Psoas muscle (tissue), 7 donors: ENCODE measurements at regions not wholly inside any gene's neighbourhood (a gene's known extent, or its start where the extent isn't known, plus 50 kb on each side); places are given as distances from the start of the nearest gene placed in this dataset.

ENCODE experiments used
- ATAC-seq, 4 donors: fragments of 200-7000 bp; cut with Tn5 transposase; one replicate each; pipeline ENCODE4 v1.9.1; 2020; ENCODE audit warnings: moderate library complexity in 3 of 4, mild to moderate bottlenecking in 2 of 4
- DNase-seq, 2 donors: peaks; one replicate each; pipeline ENCODE4 v3.0.0-alpha.2; 2020
- H3K27ac ChIP-seq: fragments of 200-600 bp; one replicate; pipeline ENCODE4 v1.8.0; 2022
- H3K27me3 ChIP-seq, 3 donors: fragments of 200-600 bp in 1 of 3; one replicate each; pipeline versions ENCODE4 v1.6.1 to v1.8.0; 2013 to 2022; ENCODE audit warnings: low read length in 2 of 3, mild to moderate bottlenecking in 2 of 3, moderate library complexity in 1 of 3; ENCODE audit not compliant: insufficient read depth in 3 of 3
- H3K36me3 ChIP-seq, 2 donors: fragments of 200-600 bp in 1 of 2; one replicate each; pipeline versions ENCODE4 v1.6.1 to v1.8.0; 2013 to 2022; ENCODE audit warnings: low read depth in 1 of 2, mild to moderate bottlenecking in 1 of 2, moderate library complexity in 1 of 2; ENCODE audit not compliant: insufficient read depth in 1 of 2
- H3K4me1 ChIP-seq: fragments of 200-600 bp; one replicate; pipeline ENCODE4 v1.8.0; 2022
- H3K4me3 ChIP-seq: fragments of 200-600 bp; one replicate; pipeline ENCODE4 v1.8.0; 2022; ENCODE audit warnings: mild to moderate bottlenecking
- H3K9me3 ChIP-seq: fragments of 200-600 bp; one replicate; pipeline ENCODE4 v1.8.0; 2022
- CTCF ChIP-seq: fragments of 200-600 bp; IDR thresholded peaks from one replicate; pipeline ENCODE4 v1.8.0; 2022; ENCODE audit warnings: antibody characterized with exemption
- WGBS, 3 donors: extraction: QIAGEN DNeasy Blood & Tissue Kit; methylation state at CpG; one replicate each; pipeline versions ENCODE4 v1.1.6 to v1.1.7; 2013; 5-methylcytosine and 5-hydroxymethylcytosine counted together
- intact Hi-C, 2 donors: fragments of 100-400 bp; cut with DNase I; formaldehyde crosslinking; loops; one replicate each; pipeline versions ENCODE4 v1.11.0 to v1.14.2; 2022
- donor health status: healthy with polysubstance abuse.
- donor health status: DM: no; HTN: no; CAD: no; lungs with moderate emphysema.
- donor health status: Bipolar disorder and iron deficiency.
- donor health status: healthy.
- donor health status: DM: yes; HTN: yes; CAD: no.
- donor health status: DM: no; HTN: no; CAD: no.
- donor health status: DM: yes; HTN: yes; CAD: no.

- TF ChIP-seq CTCF: no peak
- no peak for DNase-seq
- ATAC-seq: no peak
- H3K27ac ChIP-seq: no peak overlapping the region
- WGBS, 3 donors: 30 to 58% (median 34%) methylated on average over 2 of the region's 2 CpGs
- H3K4me3 ChIP-seq: no peak overlapping the region
- H3K9me3 ChIP-seq: no peaks in the 10 kb centered on the region
- no peaks in the 10 kb centered on the region for H3K36me3 ChIP-seq
- intact Hi-C loops: no loop called here
- no peaks in the 10 kb centered on the region for H3K27me3 ChIP-seq
- H3K4me1 ChIP-seq: no peaks in the 10 kb centered on the region
These were observed 70.6 kb upstream of the PTPN3 start for GRCh38 chr9:109568568-109569210.

- 3 to 13% (median 4%) methylated on average over 2 of the region's 2 CpGs for WGBS, 3 donors
- no peak overlapping the region for H3K27ac ChIP-seq
- H3K4me1 ChIP-seq: no peaks in the 10 kb centered on the region
- DNase-seq (no peak), ATAC-seq (peak; percentile 58 to 84 (median 76))
- no peak overlapping the region for H3K4me3 ChIP-seq
- intact Hi-C loops: loop anchor here (1.0 to 10.0 kb wide), 7 partner anchors 238 to 641 kb away; no protein-coding TSS in a partner anchor
- H3K9me3 ChIP-seq: no peaks in the 10 kb centered on the region
- peak; percentile 74 for TF ChIP-seq CTCF
- H3K27me3 ChIP-seq: no peaks in the 10 kb centered on the region
- H3K36me3 ChIP-seq: no peaks in the 10 kb centered on the region
These were observed 76.2 kb upstream of the PTPN3 start for GRCh38 chr9:109574061-109574882.

- Histone ChIP-seq H3K4me1 (no peaks in the 10 kb centered on the region), H3K36me3 (no peaks in the 10 kb centered on the region), H3K4me3 (no peak overlapping the region), H3K9me3 (no peaks in the 10 kb centered on the region), H3K27ac (no peak overlapping the region), H3K27me3 (no peaks in the 10 kb centered on the region)
- ATAC-seq: no peak
- no peak for DNase-seq
- no peak for TF ChIP-seq CTCF
- intact Hi-C loops: loop anchor here (2.0 to 10.0 kb wide), 4 partner anchors 312 to 638 kb away; no protein-coding TSS in a partner anchor
- 67 to 84% (median 80%) methylated on average over 3 of the region's 3 CpGs for WGBS, 3 donors
These were observed 78.7 kb upstream of the PTPN3 start for GRCh38 chr9:109576762-109577161.

- Histone ChIP-seq H3K9me3 (no peaks in the 10 kb centered on the region), H3K27me3 (no peaks in the 10 kb centered on the region), H3K4me1 (no peaks in the 10 kb centered on the region), H3K27ac (no peak overlapping the region), H3K36me3 (no peaks in the 10 kb centered on the region), H3K4me3 (no peak overlapping the region)
- ATAC-seq (no peak), DNase-seq (no peak)
- intact Hi-C loops: loop anchor here (5.0 to 10.0 kb wide), 3 partner anchors 478 to 635 kb away; no protein-coding TSS in a partner anchor
- 85 to 87% (median 85%) methylated on average over 6 of the region's 6 CpGs for WGBS, 3 donors
- no peak for TF ChIP-seq CTCF
These were observed 81.3 kb upstream of the PTPN3 start for GRCh38 chr9:109579191-109579948.
